SK-N-MC (cell line): ENCODE measurements at regions not wholly inside any gene's neighbourhood (a gene's known extent, or its start where the extent isn't known, plus 50 kb on each side); places are given as distances from the start of the nearest gene placed in this dataset.

Experiments used
- EZH2 ChIP-seq: fragments of 200-600 bp; sonication (generic); IDR thresholded peaks from one replicate; pipeline ENCODE4 v1.6.1; 2017; ENCODE audit warnings: antibody characterized with exemption
- POLR2AphosphoS5 ChIP-seq: IDR thresholded peaks from 2 replicates; pipeline ENCODE4 v1.6.1; 2012; ENCODE audit warnings: mild to moderate bottlenecking, low read depth, low read length, borderline replicate concordance

DNA sequence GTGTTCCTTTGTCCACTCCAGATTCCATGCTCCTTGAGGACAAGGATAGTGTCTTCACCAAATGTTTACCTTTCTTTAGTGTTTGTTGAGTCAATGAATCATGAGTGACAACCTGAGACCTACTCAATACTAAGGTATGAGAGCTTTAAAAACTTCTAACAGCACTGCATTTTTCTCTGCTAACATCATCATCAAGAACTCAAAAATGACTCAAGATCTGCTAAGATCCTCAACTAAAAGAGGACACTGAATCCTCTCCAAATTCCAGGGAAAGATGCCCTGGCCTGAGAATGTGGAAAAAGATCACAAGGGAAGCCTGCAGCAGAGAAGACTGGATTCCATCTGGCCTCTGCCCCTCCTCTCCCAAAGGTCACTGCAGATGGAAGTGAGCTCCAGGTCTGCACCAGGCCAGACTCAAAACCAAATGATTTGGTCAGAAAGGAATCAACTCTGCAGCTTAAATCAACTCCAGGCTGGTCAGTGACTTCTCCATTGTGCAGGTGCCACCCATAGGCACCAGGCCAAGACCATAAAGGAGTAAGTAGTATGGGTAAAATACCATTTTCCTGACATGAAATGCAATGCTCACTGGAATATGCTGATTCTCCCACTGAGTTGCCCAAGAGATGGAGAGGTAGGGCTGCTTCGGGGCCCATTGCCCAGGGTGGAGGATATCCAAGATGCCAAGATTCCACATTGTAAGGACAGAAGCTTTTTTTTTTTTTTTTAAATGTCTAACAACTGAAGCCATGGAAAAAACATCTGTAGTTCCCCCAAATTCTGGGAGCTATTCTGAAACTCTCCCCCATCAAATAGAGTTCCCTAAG is 89.5 kb upstream of the DOCK9 start:
- no peak for TF ChIP-seq POLR2AphosphoS5
- TF ChIP-seq EZH2, result no peak
